Glomerular visceral epithelial cell (primary cell): ENCODE measurements at regions not wholly inside any gene's neighbourhood (a gene's known extent, or its start where the extent isn't known, plus 50 kb on each side); places are given as distances from the start of the nearest gene placed in this dataset.
A peak's percentile ranks its signal among the peaks of the same experiment; 100 is the strongest.
"Not testable (repeated sequence)": the region's sequence is repeated elsewhere in the genome, so short reads cannot be mapped to it uniquely, and the experiment has no call there.

Experiments
- DNase-seq: peaks from one replicate; pipeline ENCODE4 v3.0.0-alpha.2; 2016; ENCODE audit errors: extremely low spot score

DNA sequence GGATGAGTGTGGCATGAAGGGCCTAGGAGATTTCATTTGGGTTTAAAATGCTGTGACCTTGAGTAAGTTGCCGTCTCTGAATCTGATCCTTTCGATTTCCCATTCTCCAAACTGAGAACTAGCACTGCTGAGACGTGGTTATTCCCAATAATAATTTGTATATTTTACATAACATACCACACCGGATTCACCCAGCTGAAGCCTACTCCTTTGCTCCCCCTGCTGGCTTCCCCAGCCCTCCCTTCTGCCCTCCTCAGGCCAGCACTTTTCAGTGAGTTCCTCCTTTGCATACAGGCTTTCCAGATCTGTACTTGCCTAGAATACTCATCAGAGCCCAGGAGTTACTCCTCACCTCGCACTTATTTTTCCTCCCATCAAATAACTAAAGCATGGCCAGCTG lies 255.1 kb downstream of the OR4F29 start:
- not testable (repeated sequence) for DNase-seq

DNA sequence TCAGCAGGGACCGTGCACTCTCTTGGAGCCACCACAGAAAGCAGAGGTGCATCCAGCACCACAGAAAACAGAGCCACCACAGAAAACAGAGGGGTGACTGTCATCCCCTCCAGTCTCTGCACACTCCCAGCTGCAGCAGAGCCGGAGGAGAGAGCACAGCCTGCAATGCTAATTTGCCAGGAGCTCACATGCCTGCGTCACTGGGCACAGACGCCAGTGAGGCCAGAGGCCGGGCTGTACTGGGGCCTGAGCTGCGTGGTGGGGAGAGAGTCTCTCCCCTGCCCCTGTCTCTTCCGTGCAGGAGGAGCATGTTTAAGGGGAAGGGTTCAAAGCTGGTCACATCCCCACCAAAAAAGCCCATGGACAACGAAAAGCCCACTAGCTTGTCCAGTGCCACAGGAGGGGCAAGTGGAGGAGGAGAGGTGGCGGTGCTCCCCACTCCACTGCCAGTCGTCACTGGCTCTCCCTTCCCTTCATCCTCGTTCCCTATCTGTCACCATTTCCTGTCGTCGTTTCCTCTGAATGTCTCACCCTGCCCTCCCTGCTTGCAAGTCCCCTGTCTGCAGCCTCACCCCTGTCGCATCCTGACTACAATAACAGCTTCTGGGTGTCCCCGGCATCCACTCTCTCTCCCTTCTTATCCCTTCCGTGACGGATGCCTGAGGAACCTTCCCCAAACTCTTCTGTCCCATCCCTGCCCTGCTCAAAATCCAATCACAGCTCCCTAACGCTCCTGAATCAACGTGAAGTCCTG lies 260.0 kb downstream of the OR4F29 start:
- DNase-seq, result not testable (repeated sequence)

DNA sequence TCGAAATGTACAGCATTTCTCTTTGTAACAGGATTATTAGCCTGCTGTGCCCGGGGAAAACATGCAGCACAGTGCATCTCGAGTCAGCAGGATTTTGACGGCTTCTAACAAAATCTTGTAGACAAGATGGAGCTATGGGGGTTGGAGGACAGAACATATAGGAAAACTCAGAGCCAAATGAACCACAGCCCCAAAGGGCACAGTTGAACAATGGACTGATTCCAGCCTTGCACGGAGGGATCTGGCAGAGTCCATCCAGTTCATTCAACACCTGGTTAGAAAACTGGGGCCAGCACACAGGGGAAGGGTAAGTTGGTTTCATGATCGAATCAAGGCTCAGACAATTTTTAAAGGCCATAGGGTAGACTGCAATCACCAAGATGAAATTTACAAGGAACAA lies 260.8 kb downstream of the OR4F29 start:
- DNase-seq, result not testable (repeated sequence)

DNA sequence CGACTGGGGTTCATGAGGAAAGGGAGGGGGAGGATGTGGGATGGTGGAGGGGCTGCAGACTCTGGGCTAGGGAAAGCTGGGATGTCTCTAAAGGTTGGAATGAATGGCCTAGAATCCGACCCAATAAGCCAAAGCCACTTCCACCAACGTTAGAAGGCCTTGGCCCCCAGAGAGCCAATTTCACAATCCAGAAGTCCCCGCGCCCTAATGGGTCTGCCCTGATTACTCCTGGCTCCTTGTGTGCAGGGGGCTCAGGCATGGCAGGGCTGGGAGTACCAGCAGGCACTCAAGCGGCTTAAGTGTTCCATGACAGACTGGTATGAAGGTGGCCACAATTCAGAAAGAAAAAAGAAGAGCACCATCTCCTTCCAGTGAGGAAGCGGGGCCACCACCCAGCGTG lies 261.6 kb downstream of the OR4F29 start:
- not testable (repeated sequence) for DNase-seq

DNA sequence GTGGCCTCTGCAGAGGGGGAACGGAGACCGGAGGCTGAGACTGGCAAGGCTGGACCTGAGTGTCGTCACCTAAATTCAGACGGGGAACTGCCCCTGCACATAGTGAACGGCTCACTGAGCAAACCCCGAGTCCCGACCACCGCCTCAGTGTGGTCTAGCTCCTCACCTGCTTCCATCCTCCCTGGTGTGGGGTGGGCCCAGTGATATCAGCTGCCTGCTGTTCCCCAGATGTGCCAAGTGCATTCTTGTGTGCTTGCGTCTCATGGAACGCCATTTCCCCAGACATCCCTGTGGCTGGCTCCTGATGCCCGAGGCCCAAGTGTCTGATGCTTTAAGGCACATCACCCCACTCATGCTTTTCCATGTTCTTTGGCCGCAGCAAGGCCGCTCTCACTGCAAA lies 262.2 kb downstream of the OR4F29 start:
- not testable (repeated sequence) for DNase-seq

DNA sequence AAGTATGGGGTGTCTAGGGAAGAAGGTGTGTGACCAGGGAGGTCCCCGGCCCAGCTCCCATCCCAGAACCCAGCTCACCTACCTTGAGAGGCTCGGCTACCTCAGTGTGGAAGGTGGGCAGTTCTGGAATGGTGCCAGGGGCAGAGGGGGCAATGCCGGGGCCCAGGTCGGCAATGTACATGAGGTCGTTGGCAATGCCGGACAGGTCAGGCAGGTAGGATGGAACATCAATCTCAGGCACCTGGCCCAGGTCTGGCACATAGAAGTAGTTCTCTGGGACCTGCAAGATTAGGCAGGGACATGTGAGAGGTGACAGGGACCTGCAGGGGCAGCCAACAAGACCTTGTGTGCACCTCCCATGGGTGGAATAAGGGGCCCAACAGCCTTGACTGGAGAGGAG lies 264.2 kb downstream of the OR4F29 start:
- DNase-seq, result not testable (repeated sequence)

DNA sequence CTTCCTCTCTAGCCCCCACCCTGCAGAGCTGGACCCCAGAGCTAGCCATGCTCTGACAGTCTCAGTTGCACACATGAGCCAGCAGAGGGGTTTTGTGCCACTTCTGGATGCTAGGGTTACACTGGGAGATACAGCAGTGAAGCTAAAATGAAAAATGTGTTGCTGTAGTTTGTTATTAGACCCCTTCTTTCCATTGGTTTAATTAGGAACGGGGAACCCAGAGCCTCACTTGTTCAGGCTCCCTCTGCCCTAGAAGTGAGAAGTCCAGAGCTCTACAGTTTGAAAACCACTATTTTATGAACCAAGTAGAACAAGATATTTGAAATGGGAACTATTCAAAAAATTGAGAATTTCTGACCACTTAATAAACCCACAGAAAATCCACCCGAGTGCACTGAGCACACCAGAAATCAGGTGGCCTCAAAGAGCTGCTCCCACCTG lies 264.8 kb downstream of the OR4F29 start:
- not testable (repeated sequence) for DNase-seq

GRCh38 chr1:186223-186622 lies 265.3 kb downstream of the OR4F29 start:
- DNase-seq, result not testable (repeated sequence)

- not testable (repeated sequence) for DNase-seq
Measured at GRCh38 chr1:185526-185925, 266.0 kb downstream of the OR4F29 start.

GRCh38 chr1:184336-184686 lies 267.2 kb downstream of the OR4F29 start:
- not testable (repeated sequence) for DNase-seq

GRCh38 chr1:183620-184335 lies 267.7 kb downstream of the OR4F29 start:
- DNase-seq, result not testable (repeated sequence)

GRCh38 chr1:183081-183480 lies 268.4 kb downstream of the OR4F29 start:
- not testable (repeated sequence) for DNase-seq

DNA sequence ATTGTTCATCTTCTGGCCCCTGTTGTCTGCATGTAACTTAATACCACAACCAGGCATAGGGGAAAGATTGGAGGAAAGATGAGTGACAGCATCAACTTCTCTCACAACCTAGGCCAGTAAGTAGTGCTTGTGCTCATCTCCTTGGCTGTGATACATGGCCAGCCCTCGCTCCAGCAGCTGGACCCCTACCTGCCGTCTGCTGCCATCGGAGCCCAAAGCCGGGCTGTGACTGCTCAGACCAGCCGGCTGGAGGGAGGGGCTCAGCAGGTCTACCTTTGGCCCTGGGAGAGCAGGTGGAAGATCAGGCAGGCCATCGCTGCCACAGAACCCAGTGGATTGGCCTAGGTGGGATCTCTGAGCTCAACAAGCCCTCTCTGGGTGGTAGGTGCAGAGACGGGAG lies 268.8 kb downstream of the OR4F29 start:
- DNase-seq, result not testable (repeated sequence)

GRCh38 chr1:181247-182216 lies 269.9 kb downstream of the OR4F29 start:
- peak; percentile 67 for DNase-seq

DNA sequence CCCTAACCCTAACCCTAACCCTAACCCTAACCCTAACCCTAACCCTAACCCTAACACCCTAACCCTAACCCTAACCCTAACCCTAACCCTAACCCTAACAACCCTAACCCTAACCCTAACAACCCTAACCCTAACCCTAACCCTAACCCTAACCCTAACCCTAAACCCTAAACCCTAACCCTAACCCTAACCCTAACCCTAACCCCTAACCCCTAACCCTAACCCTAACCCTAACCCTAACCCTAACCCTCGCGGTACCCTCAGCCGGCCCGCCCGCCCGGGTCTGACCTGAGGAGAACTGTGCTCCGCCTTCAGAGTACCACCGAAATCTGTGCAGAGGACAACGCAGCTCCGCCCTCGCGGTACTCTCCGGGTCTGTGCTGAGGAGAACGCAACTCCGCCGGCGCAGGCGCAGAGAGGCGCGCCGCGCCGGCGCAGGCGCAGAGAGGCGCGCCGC lies 270.7 kb downstream of the OR4F29 start:
- not testable (repeated sequence) for DNase-seq

- not testable (repeated sequence) for DNase-seq
Measured at GRCh38 chr1:138842-139241, 312.6 kb downstream of the OR4F29 start.

DNA sequence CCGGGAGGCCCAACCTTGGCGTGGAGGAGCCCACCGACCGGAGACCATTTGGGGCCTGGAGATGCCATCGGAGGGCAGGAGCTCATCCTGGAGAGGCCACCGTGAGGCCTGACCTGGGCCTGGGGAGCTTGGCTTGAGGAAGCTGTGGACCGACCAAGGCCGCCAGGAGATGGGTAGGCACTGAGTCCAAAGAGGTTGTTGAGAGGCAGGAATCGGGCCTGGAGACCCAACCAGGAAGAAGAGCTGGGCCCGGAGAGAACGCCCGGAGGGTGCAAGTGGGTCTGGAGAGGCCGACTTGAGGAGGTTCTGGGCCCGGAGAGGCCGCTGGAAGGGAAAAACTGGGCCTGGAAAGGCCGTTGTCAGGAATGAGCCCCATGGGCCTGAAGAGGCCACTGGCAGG lies 313.8 kb downstream of the OR4F29 start:
- DNase-seq, result not testable (repeated sequence)

DNA sequence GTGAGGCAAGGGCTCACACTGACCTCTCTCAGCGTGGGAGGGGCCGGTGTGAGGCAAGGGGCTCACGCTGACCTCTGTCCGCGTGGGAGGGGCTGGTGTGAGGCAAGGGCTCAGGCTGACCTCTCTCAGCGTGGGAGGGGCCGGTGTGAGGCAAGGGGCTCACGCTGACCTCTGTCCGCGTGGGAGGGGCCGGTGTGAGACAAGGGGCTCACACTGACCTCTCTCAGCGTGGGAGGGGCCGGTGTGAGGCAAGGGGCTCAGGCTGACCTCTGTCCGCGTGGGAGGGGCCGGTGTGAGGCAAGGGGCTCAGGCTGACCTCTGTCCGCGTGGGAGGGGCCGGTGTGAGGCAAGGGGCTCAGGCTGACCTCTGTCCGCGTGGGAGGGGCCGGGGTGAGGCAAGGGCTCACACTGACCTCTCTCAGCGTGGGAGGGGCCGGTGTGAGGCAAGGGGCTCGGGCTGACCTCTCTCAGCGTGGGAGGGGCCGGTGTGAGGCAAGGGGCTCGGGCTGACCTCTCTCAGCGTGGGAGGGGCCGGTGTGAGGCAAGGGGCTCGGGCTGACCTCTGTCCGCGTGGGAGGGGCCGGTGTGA lies 315.0 kb downstream of the OR4F29 start:
- DNase-seq, result not testable (repeated sequence)

GRCh38 chr1:134936-135335 lies 316.5 kb downstream of the OR4F29 start:
- not testable (repeated sequence) for DNase-seq

- DNase-seq, result not testable (repeated sequence)
Measured at GRCh38 chr1:118440-118839, 333.0 kb downstream of the OR4F29 start.

DNA sequence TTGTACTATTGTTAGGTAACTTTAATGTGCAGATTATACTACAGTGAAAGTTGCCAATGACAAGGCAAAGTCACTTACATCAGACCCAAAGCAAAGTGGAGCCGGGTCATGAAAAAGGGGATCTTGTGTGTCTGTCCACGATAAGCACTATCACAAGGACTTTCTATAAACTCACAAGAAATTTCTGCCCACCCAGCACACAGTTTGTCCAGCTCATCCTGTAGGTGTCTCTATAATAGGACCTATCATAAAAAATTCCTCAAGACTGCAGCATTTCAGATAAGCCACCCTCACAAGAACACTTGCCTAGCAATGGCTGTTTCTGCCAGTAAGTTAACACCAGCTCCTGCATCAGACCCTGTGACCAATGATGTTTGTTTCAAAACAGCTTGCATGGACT lies 335.9 kb downstream of the OR4F29 start:
- DNase-seq, result not testable (repeated sequence)
